Kidney glomerular epithelial cell (primary cell): ENCODE measurements at regions not wholly inside any gene's neighbourhood (a gene's known extent, or its start where the extent isn't known, plus 50 kb on each side); places are given as distances from the start of the nearest gene placed in this dataset.
"Not testable (repeated sequence)": the region's sequence is repeated elsewhere in the genome, so short reads cannot be mapped to it uniquely, and the experiment has no call there.

Experiments used
- DNase-seq: peaks from one replicate; lab custom pipeline; 2025; lab: John Stamatoyannopoulos, UW

GRCh38 chrX:31014474-31014873 is 57.4 kb downstream of the FTHL17 start:
- DNase-seq: not testable (repeated sequence)

- DNase-seq: no peak
Observed at GRCh38 chrX:31012509-31013025, 59.3 kb downstream of the FTHL17 start.

- DNase-seq: no peak
Observed at GRCh38 chrX:31007321-31007720, 64.5 kb downstream of the FTHL17 start.

GRCh38 chrX:31006027-31006426 is 65.8 kb downstream of the FTHL17 start:
- DNase-seq: no peak

GRCh38 chrX:30997411-30997810 is 74.4 kb downstream of the FTHL17 start:
- DNase-seq: no peak

GRCh38 chrX:30995705-30996104 is 76.1 kb downstream of the FTHL17 start:
- no peak for DNase-seq

- DNase-seq: no peak
Observed at GRCh38 chrX:30995060-30995700, 76.7 kb downstream of the FTHL17 start.

- not testable (repeated sequence) for DNase-seq
Observed at GRCh38 chrX:30994018-30994417, 77.8 kb downstream of the FTHL17 start.

GRCh38 chrX:30992381-30992904 is 79.4 kb downstream of the FTHL17 start:
- no peak for DNase-seq

- DNase-seq: no peak
Observed at GRCh38 chrX:30990361-30990760, 81.5 kb downstream of the FTHL17 start.

- DNase-seq: no peak
Observed at GRCh38 chrX:30982467-30982866, 89.4 kb downstream of the FTHL17 start.

- DNase-seq: no peak
Observed at GRCh38 chrX:30981968-30982367, 89.9 kb downstream of the FTHL17 start.

GRCh38 chrX:30979271-30979670 is 90.2 kb upstream of the TAB3 start:
- no peak for DNase-seq

GRCh38 chrX:30975467-30975866 is 86.4 kb upstream of the TAB3 start:
- no peak for DNase-seq

GRCh38 chrX:30973784-30974427 is 84.9 kb upstream of the TAB3 start:
- DNase-seq: no peak

GRCh38 chrX:30971774-30972603 is 82.9 kb upstream of the TAB3 start:
- DNase-seq: peak; percentile 12

- no peak for DNase-seq
Observed at GRCh38 chrX:30967516-30967915, 78.5 kb upstream of the TAB3 start.

- DNase-seq: no peak
Observed at GRCh38 chrX:30965767-30966166, 76.7 kb upstream of the TAB3 start.

- DNase-seq: no peak
Observed at GRCh38 chrX:30961387-30962174, 72.5 kb upstream of the TAB3 start.

- peak; percentile 91 for DNase-seq
Observed at GRCh38 chrX:30957753-30958152, 68.7 kb upstream of the TAB3 start.

GRCh38 chrX:30955687-30956086 is 66.6 kb upstream of the TAB3 start:
- no peak for DNase-seq

- DNase-seq: no peak
Observed at GRCh38 chrX:30951003-30951402, 61.9 kb upstream of the TAB3 start.
